Mesendoderm (in vitro differentiated cells): ENCODE measurements at regions not wholly inside any gene's neighbourhood (a gene's known extent, or its start where the extent isn't known, plus 50 kb on each side); places are given as distances from the start of the nearest gene placed in this dataset.
A peak's percentile ranks its signal among the peaks of the same experiment; 100 is the strongest.
"Not testable (repeated sequence)": the region's sequence is repeated elsewhere in the genome, so short reads cannot be mapped to it uniquely, and the experiment has no call there.

Experiments used
- DNase-seq: peaks from one replicate; pipeline ENCODE4 v3.0.0; 2013
- H2AK5ac ChIP-seq: 2 replicates; pipeline ENCODE4 v1.6.1; 2013; ENCODE audit warnings: low read length, inconsistent platforms
- H2BK120ac ChIP-seq: 2 replicates; pipeline ENCODE4 v1.6.1; 2013; ENCODE audit warnings: low read depth, mild to moderate bottlenecking, low read length, moderate library complexity, mixed read lengths
- H2BK15ac ChIP-seq: replicated peaks from 2 replicates; pipeline ENCODE4 v1.6.1; 2013; ENCODE audit warnings: low read depth, mild to moderate bottlenecking, moderate library complexity
- H2BK5ac ChIP-seq: 2 replicates; pipeline ENCODE4 v1.6.1; 2013; ENCODE audit warnings: low read length, inconsistent platforms
- H3K18ac ChIP-seq: 2 replicates; pipeline ENCODE4 v1.6.1; 2013; ENCODE audit warnings: mild to moderate bottlenecking, low read length, mixed read lengths
- H3K23ac ChIP-seq: one replicate; pipeline ENCODE4 v1.6.1; 2013; ENCODE audit warnings: low read length
- H3K27ac ChIP-seq: 2 replicates; pipeline ENCODE4 v1.5.1; 2013; ENCODE audit warnings: low read depth, mild to moderate bottlenecking, inconsistent platforms, low read length, moderate library complexity
- H3K27me3 ChIP-seq: 2 replicates; pipeline ENCODE4 v1.6.1; 2013; ENCODE audit warnings: low read length, control low read depth, mild to moderate bottlenecking, inconsistent platforms; ENCODE audit not compliant: insufficient read depth, poor library complexity
- H3K36me3 ChIP-seq: 2 replicates; pipeline ENCODE4 v1.6.1; 2013; ENCODE audit warnings: low read length, inconsistent platforms; ENCODE audit not compliant: control insufficient read depth, insufficient read depth
- H3K4ac ChIP-seq: one replicate; pipeline ENCODE4 v1.6.1; 2013; ENCODE audit warnings: low read depth, mild to moderate bottlenecking, low read length, moderate library complexity
- H3K4me1 ChIP-seq: 2 replicates; pipeline ENCODE4 v1.6.1; 2013; ENCODE audit warnings: low read depth, low read length, inconsistent platforms; ENCODE audit not compliant: control insufficient read depth
- H3K4me2 ChIP-seq: 2 replicates; pipeline ENCODE4 v1.6.1; 2013; ENCODE audit warnings: low read length
- H3K4me3 ChIP-seq: 2 replicates; pipeline ENCODE4 v1.5.1; 2013; ENCODE audit warnings: mild to moderate bottlenecking, low read length
- H3K56ac ChIP-seq: one replicate; pipeline ENCODE4 v1.6.1; 2013; ENCODE audit warnings: low read length
- H3K79me1 ChIP-seq: 2 replicates; pipeline ENCODE4 v1.6.1; 2013; ENCODE audit warnings: low read length, inconsistent platforms
- H3K79me2 ChIP-seq: 2 replicates; pipeline ENCODE4 v1.6.1; 2013; ENCODE audit warnings: mild to moderate bottlenecking, low read length; ENCODE audit not compliant: control insufficient read depth, insufficient read depth
- H3K9ac ChIP-seq: 2 replicates; pipeline ENCODE4 v1.6.1; 2013; ENCODE audit warnings: low read length, inconsistent platforms
- H4K5ac ChIP-seq: one replicate; pipeline ENCODE4 v1.6.1; 2013; ENCODE audit warnings: low read length
- H4K8ac ChIP-seq: one replicate; pipeline ENCODE4 v1.6.1; 2013; ENCODE audit warnings: low read depth, mild to moderate bottlenecking, control low read depth, low read length, moderate library complexity
- WGBS: extraction: QIAGEN DNeasy Blood & Tissue Kit; methylation state at CpG from one replicate; pipeline ENCODE4 v1.1.7; 2013; ENCODE audit warnings: low lambda C conversion rate, missing lambda C conversion rate; ENCODE audit not compliant: insufficient coverage; ENCODE audit errors: extremely low coverage; 5-methylcytosine and 5-hydroxymethylcytosine counted together

- no peak overlapping the region for H2BK5ac ChIP-seq
- no peak overlapping the region for H3K4ac ChIP-seq
- no peak overlapping the region for H4K5ac ChIP-seq
- H3K4me2 ChIP-seq, result peak overlapping the region; percentile 48
- no peak overlapping the region for H2BK15ac ChIP-seq
- H2AK5ac ChIP-seq, result no peak overlapping the region
- no peak overlapping the region for H3K27ac ChIP-seq
- WGBS, result no CpG with 5 or more reads among the region's 20 CpGs
- H3K18ac ChIP-seq, result no peak overlapping the region
- DNase-seq, result no peak
- H3K4me3 ChIP-seq, result no peak overlapping the region
- peaks cover 17% of the 10 kb centered on the region for H3K27me3 ChIP-seq
- H3K79me2 ChIP-seq, result no peaks in the 10 kb centered on the region
- H3K56ac ChIP-seq, result peak overlapping the region; percentile 30
- no peak overlapping the region for H3K23ac ChIP-seq
- H3K36me3 ChIP-seq, result no peaks in the 10 kb centered on the region
- H2BK120ac ChIP-seq, result no peak overlapping the region
- no peaks in the 10 kb centered on the region for H3K4me1 ChIP-seq
- no peak overlapping the region for H4K8ac ChIP-seq
- peak overlapping the region; percentile 9 for H3K9ac ChIP-seq
- no peaks in the 10 kb centered on the region for H3K79me1 ChIP-seq
Measured at GRCh38 chr15:34494084-34494399, 56.4 kb upstream of the GOLGA8A start.

GRCh38 chr15:34493001-34493400 is 55.4 kb upstream of the GOLGA8A start:
- no CpG with 5 or more reads among the region's 1 CpG for WGBS
- Histone ChIP-seq H2BK120ac (no peak overlapping the region), H3K4me3 (no peak overlapping the region), H3K9ac (no peak overlapping the region), H4K5ac (no peak overlapping the region), H3K18ac (no peak overlapping the region), H3K27me3 (peaks cover 17% of the 10 kb centered on the region), H3K56ac (no peak overlapping the region), H3K79me1 (no peaks in the 10 kb centered on the region), H2BK15ac (no peak overlapping the region), H3K36me3 (no peaks in the 10 kb centered on the region), H3K4me1 (no peaks in the 10 kb centered on the region), H2BK5ac (no peak overlapping the region), H3K4me2 (no peak overlapping the region), H3K23ac (no peak overlapping the region), H4K8ac (no peak overlapping the region), H2AK5ac (no peak overlapping the region), H3K27ac (no peak overlapping the region), H3K4ac (no peak overlapping the region), H3K79me2 (no peaks in the 10 kb centered on the region)
- DNase-seq, result no peak

- H3K79me1 ChIP-seq, H3K18ac ChIP-seq, H3K56ac ChIP-seq, H2BK120ac ChIP-seq, H2BK15ac ChIP-seq, H3K23ac ChIP-seq, H4K8ac ChIP-seq, H3K79me2 ChIP-seq, H3K4me3 ChIP-seq, H4K5ac ChIP-seq, H3K36me3 ChIP-seq, H3K4me1 ChIP-seq, H3K4me2 ChIP-seq, H3K27ac ChIP-seq, H2AK5ac ChIP-seq, DNase-seq, H2BK5ac ChIP-seq, H3K4ac ChIP-seq, H3K9ac ChIP-seq: not testable (repeated sequence)
- WGBS, result no CpG with 5 or more reads among the region's 1 CpG
- H3K27me3 ChIP-seq, result peaks cover 17% of the 10 kb centered on the region
Measured at GRCh38 chr15:34491488-34491887, 53.9 kb upstream of the GOLGA8A start.

- no peak overlapping the region for H2BK120ac ChIP-seq
- H3K4me3 ChIP-seq, result no peak overlapping the region
- peak; percentile 44 for DNase-seq
- no peaks in the 10 kb centered on the region for H3K79me2 ChIP-seq
- peak overlapping the region; percentile 15 for H3K9ac ChIP-seq
- no peaks in the 10 kb centered on the region for H3K36me3 ChIP-seq
- H3K4me2 ChIP-seq, result no peak overlapping the region
- no peaks in the 10 kb centered on the region for H3K79me1 ChIP-seq
- peaks cover 17% of the 10 kb centered on the region for H3K27me3 ChIP-seq
- H2BK15ac ChIP-seq, result no peak overlapping the region
- no peak overlapping the region for H3K56ac ChIP-seq
- H2AK5ac ChIP-seq, result no peak overlapping the region
- WGBS, result no CpG with 5 or more reads among the region's 38 CpGs
- H3K23ac ChIP-seq, result no peak overlapping the region
- no peak overlapping the region for H3K18ac ChIP-seq
- H3K4ac ChIP-seq, result no peak overlapping the region
- no peaks in the 10 kb centered on the region for H3K4me1 ChIP-seq
- no peak overlapping the region for H4K5ac ChIP-seq
- no peak overlapping the region for H3K27ac ChIP-seq
- H4K8ac ChIP-seq, result no peak overlapping the region
- H2BK5ac ChIP-seq, result no peak overlapping the region
Measured at GRCh38 chr15:34490417-34491193, 53.0 kb upstream of the GOLGA8A start.

- H3K18ac ChIP-seq, H2AK5ac ChIP-seq, H3K56ac ChIP-seq, H3K4me1 ChIP-seq, H4K8ac ChIP-seq, H3K27ac ChIP-seq, H3K4ac ChIP-seq, H3K36me3 ChIP-seq, H3K9ac ChIP-seq, H3K79me2 ChIP-seq, H2BK5ac ChIP-seq, H3K79me1 ChIP-seq, H3K4me2 ChIP-seq, H4K5ac ChIP-seq, H3K23ac ChIP-seq, H2BK120ac ChIP-seq, H3K4me3 ChIP-seq, H2BK15ac ChIP-seq: not testable (repeated sequence)
- WGBS, result no CpG with 5 or more reads among the region's 37 CpGs
- peaks cover 11% of the 10 kb centered on the region for H3K27me3 ChIP-seq
- peak; percentile 3 for DNase-seq
Measured at GRCh38 chr15:34488973-34489959, 51.7 kb upstream of the GOLGA8A start.
